Fibroblast of skin of abdomen (primary cell): ENCODE measurements at regions not wholly inside any gene's neighbourhood (a gene's known extent, or its start where the extent isn't known, plus 50 kb on each side); places are given as distances from the start of the nearest gene placed in this dataset.

ENCODE experiments used
- DNase-seq: peaks from one replicate; pipeline ENCODE4 v3.0.0-alpha.2; 2013

DNA sequence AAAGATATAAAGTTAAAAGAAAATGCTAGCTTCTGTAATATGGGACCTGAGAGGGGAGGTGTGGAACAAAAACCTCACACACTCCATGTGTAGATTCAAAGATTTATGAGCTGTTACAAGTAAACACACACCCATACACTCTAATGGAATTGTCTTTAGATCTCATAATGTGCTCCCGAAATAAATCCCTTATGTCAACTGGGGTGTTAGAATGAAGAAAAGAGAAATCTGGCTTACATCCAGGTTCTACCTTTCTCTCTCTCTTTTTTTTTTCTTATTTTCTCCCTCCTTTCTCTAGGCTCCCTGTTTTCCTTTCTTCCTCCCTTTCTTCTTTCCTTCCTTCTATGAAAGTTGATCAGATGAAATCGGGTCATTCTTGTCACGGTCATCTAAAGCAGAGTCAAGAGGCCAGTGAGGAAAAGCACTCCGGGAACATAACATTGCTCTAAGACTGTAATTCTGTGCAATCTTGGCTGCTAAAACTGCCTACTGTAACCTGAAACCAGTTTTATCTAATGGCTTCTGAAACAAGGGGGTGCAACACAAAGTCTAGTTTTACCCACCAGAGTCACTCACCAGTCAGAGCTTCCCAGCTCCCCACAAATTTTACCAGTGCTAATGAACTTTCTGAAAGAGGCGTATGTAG lies 68.3 kb upstream of the BTBD3 start:
- DNase-seq = peak; percentile 25

DNA sequence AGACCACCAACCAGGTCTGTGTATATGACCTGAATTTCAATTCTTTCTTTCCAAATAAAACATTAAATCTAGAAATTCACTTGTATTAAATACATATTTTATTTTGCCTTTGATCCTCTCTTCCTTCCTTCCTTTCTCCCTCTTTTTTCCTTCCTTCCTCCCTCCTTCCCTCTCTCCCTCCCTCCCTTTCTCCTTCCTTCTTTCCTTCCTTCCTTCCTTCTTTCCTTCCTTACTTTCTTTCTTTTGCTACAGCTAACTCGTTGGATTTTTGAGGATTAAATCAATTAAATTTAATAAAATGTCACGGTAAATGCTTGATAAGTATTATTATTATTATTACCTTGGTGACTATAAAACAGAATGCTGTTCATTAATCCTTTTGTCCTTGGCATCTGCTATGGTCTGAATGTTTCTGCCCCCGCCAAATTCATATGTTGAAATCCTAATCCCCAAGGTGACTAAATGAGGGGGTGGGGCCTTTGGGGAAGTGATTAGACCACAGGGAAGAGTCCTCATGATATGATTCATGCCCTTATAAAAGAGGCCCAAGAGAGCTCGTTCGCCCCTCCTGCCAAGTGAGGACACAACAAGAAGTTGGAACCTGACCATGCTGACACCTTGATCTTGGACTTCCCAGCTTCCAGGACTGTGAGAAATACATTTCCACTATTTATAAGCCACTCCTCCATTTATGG lies 67.6 kb upstream of the BTBD3 start:
- peak; percentile 56 for DNase-seq

DNA sequence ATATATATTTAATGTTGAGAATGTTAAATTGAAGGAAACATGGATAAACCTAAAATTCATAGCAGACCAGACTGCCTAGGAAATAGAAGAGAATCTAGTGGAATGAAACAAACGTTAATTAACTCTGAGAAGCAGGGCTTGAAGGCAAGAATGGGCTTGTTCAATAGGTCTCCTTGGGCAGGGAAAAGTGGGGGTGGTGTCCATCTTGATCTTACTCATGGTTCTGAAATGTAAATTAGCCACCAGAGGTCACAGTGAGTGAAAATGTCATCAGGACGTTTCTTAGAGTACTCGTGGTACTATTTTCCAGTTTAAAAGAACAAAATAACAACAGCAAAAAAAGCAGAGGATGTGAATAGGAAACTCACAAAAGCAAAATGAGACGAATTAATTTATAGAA lies 66.8 kb upstream of the BTBD3 start:
- DNase-seq = peak; percentile 21

DNA sequence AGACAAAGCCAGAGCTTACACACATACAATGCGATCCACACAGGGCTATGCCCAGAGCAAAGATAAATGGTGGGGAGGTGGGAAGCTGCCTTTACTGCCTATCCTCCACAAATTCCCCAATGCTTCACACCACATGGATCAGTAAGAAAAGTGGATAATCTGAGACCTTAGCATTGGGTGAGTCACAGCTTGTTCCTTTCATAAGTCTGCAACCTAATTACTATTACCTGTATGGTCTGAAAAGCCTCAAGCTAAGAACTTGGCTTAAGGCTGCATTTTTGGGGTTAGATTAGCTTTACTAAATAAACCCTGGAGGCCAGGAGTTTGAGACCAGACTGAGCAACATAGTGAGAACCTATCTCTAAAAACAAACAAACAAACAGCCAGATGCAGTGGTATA lies 66.0 kb upstream of the BTBD3 start:
- DNase-seq = no peak

DNA sequence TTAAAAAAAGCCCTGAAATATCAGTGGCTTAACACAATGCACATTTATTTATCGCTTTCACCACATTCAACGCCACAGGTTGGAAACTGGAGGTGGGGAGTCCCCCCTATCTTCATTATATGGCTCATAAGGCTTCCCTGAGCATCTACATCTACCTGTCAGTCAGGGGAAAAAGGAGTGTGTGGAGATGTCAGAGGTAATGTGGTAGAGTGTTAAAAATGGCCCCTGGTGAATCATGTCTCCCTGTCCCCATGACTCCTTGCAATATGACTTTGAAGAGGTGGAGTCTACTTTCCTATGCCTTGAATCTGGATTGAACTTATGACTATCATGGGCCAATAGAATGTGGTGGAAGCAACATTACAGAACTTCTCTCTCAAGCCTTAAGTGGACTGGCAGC lies 65.5 kb upstream of the BTBD3 start:
- DNase-seq = no peak

DNA sequence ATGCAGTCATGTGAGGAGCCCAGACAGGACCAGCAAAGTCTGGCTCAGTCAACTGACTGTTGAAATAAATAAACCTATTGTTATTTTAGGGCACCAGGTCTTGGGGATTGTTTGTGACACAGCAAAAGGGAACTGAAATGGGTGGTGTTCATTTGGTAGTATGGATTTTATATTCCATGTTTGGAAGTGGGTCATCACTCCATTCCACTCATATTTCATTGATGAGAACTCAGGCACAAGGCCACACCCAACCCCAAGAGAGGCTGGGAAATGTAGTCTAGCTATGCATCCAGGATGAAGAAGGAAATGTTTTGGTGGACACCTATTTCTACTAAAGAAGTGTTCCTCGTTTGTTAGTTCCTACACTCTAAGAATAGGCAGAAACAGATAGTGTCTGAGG lies 64.9 kb upstream of the BTBD3 start:
- DNase-seq = peak; percentile 47

DNA sequence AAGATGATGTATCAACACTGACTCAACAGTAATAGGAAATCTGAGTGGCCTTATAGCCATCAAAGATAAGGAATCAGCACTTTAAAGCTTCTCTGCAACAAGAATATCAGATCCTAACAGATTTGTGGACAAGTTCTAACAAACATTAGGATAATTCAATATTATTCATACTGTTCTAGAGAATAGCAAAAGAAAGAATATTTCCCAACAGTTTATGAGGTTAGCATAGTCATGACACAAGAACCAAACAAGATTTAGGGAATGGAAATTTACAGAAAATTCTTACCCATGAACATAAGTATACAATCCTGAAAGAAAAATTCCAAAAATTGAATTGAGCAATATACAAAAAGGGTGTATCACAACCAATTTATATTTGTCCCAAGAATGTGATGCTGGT lies 64.3 kb upstream of the BTBD3 start:
- no peak for DNase-seq

DNA sequence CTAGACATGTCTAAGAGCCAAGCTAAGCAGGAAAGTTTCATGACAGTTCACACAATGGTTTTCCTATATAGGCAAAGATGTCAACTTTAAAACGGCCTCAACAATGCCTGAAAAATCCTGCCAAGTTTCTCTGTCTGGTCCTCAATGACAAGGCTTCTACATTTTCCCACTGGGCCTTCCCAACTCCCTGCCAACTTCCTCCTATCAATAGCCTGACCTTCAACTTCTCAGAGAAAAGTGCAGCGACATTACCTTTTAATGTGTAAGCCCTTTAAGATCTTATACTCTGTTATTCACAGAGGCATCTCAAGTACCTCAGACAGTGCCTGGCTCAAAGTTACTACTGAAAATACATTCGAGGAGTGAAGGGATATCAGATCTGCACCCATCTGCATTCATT lies 56.2 kb upstream of the BTBD3 start:
- DNase-seq = no peak

DNA sequence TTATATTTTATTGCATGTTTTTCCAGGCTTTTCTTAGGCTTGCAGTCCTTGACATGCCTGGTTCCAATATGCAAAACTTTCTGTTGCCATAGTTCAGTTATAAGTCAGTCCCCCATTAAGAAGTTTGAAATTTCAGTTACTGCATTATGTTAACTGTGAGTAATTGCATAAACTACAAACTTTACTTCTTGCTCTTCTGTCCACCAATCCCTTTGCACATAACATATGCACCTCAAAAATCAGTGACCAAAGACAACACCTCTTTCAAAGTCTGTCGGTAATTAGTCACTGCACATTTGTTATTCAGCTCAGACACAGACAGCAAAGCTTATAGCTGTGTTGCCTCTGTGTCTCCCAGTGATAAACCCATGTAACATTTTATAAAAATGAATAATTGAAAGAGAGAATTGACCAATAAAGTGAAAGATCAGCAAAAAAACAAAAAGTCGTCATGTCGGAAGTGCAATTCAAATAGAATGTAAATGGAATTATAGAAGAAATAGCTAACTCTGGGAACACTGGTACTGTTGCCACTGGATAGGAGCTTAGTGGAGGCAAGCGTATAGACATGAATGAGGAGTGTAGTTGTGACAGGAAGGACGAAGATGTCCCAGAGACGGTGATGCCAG lies 50.3 kb upstream of the BTBD3 start:
- DNase-seq = peak; percentile 16
